ENCODE measurements at regions not wholly inside any gene's neighbourhood (a gene's known extent, or its start where the extent isn't known, plus 50 kb on each side); places are given as distances from the start of the nearest gene placed in this dataset.
"Not testable (repeated sequence)": the region's sequence is repeated elsewhere in the genome, so short reads cannot be mapped to it uniquely, and the experiment has no call there.

- no peak for DNase-seq
Observed at GRCh38 chr12:91778091-91778832, 367.4 kb downstream of the BTG1 start.

- DNase-seq: no peak
Observed at GRCh38 chr12:91777268-91777992, 368.2 kb downstream of the BTG1 start.

GRCh38 chr12:91774434-91774921 lies 371.2 kb downstream of the BTG1 start:
- DNase-seq: no peak

- DNase-seq: no peak
Observed at GRCh38 chr12:91773749-91774429, 371.8 kb downstream of the BTG1 start.

- no peak for DNase-seq
Observed at GRCh38 chr12:91772411-91772810, 373.2 kb downstream of the BTG1 start.

- no peak for DNase-seq
Observed at GRCh38 chr12:91769736-91770135, 375.9 kb downstream of the BTG1 start.

- DNase-seq: no peak
Observed at GRCh38 chr12:91767237-91767636, 378.4 kb downstream of the BTG1 start.

GRCh38 chr12:91766454-91766853 lies 379.2 kb downstream of the BTG1 start:
- DNase-seq: no peak

GRCh38 chr12:91763654-91764370 lies 381.8 kb downstream of the BTG1 start:
- no peak for DNase-seq

- no peak for DNase-seq
Observed at GRCh38 chr12:91753649-91754048, 392.0 kb downstream of the BTG1 start.

- no peak for DNase-seq
Observed at GRCh38 chr12:91746976-91747375, 398.7 kb downstream of the BTG1 start.

- no peak for DNase-seq
Observed at GRCh38 chr12:91744597-91744996, 401.0 kb downstream of the BTG1 start.

- no peak for DNase-seq
Observed at GRCh38 chr12:91743704-91744321, 401.8 kb downstream of the BTG1 start.

GRCh38 chr12:91743280-91743679 lies 402.4 kb downstream of the BTG1 start:
- DNase-seq: no peak

- no peak for DNase-seq
Observed at GRCh38 chr12:91741932-91742331, 403.7 kb downstream of the BTG1 start.

- DNase-seq: not testable (repeated sequence)
Observed at GRCh38 chr12:91733846-91734245, 411.8 kb downstream of the BTG1 start.

GRCh38 chr12:91732086-91732485 lies 413.6 kb downstream of the BTG1 start:
- DNase-seq: no peak

GRCh38 chr12:91729543-91729942 lies 416.1 kb downstream of the BTG1 start:
- no peak for DNase-seq

GRCh38 chr12:91723191-91723590 lies 422.5 kb downstream of the BTG1 start:
- DNase-seq: no peak

GRCh38 chr12:91722072-91722471 lies 423.6 kb downstream of the BTG1 start:
- DNase-seq: no peak

GRCh38 chr12:91721023-91721422 lies 424.6 kb downstream of the BTG1 start:
- no peak for DNase-seq

GRCh38 chr12:91718326-91718725 lies 427.3 kb downstream of the BTG1 start:
- DNase-seq: no peak

- no peak for DNase-seq
Observed at GRCh38 chr12:91717804-91718203, 427.8 kb downstream of the BTG1 start.
